ENCODE measurements at regions not wholly inside any gene's neighbourhood (a gene's known extent, or its start where the extent isn't known, plus 50 kb on each side); places are given as distances from the start of the nearest gene placed in this dataset.

- TF ChIP-seq USF1 (IDR thresholded peaks at IDR 0.05), result no peak
- no peak for TF ChIP-seq EP300 (IDR thresholded peaks at IDR 0.05; ENCODE audit: borderline replicate concordance)
- no peak for TF ChIP-seq RAD21 (IDR thresholded peaks at IDR 0.05; ENCODE audit: low read depth)
- no peak for TF ChIP-seq TEAD4 (IDR thresholded peaks at IDR 0.05)
- TF ChIP-seq YY1 (IDR thresholded peaks at IDR 0.05; ENCODE audit: low read depth), result no peak
- TF ChIP-seq CEBPB (IDR thresholded peaks at IDR 0.05), result no peak
- TF ChIP-seq MAX (IDR thresholded peaks at IDR 0.05), result no peak
- no peak for TF ChIP-seq EGR1 (IDR thresholded peaks at IDR 0.05)
- TF ChIP-seq CREB1 (IDR thresholded peaks at IDR 0.05; ENCODE audit: low read depth), result no peak
- TF ChIP-seq NFIC (IDR thresholded peaks at IDR 0.05), result no peak
- no peak for TF ChIP-seq REST (IDR thresholded peaks at IDR 0.05; ENCODE audit: low read depth)
- no peak for TF ChIP-seq TCF12 (IDR thresholded peaks at IDR 0.05; ENCODE audit: low read depth)
- no peak for TF ChIP-seq FOXM1 (IDR thresholded peaks at IDR 0.05; ENCODE audit: borderline replicate concordance, low read depth)
Observed at GRCh38 chr5:14028188-14028587, 83.7 kb upstream of the DNAH5 start.

GRCh38 chr5:14025569-14026286, 81.2 kb upstream of the DNAH5 start:
- no peak for TF ChIP-seq TEAD4 (IDR thresholded peaks at IDR 0.05)
- TF ChIP-seq TAF1 (IDR thresholded peaks at IDR 0.05; ENCODE audit: low read depth), result no peak
- no peak for TF ChIP-seq CEBPB (IDR thresholded peaks at IDR 0.05)
- TF ChIP-seq YY1 (IDR thresholded peaks at IDR 0.05; ENCODE audit: low read depth), result no peak
- no peak for TF ChIP-seq RAD21 (IDR thresholded peaks at IDR 0.05; ENCODE audit: low read depth)
- TF ChIP-seq ZBTB7A (IDR thresholded peaks at IDR 0.05; ENCODE audit: low read depth), result no peak
- no peak for TF ChIP-seq EGR1 (IDR thresholded peaks at IDR 0.05)
- TF ChIP-seq CREB1 (IDR thresholded peaks at IDR 0.05; ENCODE audit: low read depth), result no peak
- TF ChIP-seq USF1 (IDR thresholded peaks at IDR 0.05), result no peak
- no peak for TF ChIP-seq EP300 (IDR thresholded peaks at IDR 0.05; ENCODE audit: borderline replicate concordance)
- no peak for TF ChIP-seq MAX (IDR thresholded peaks at IDR 0.05)
- TF ChIP-seq FOXM1 (IDR thresholded peaks at IDR 0.05; ENCODE audit: borderline replicate concordance, low read depth), result no peak
- no peak for TF ChIP-seq REST (IDR thresholded peaks at IDR 0.05; ENCODE audit: low read depth)
- TF ChIP-seq NFIC (IDR thresholded peaks at IDR 0.05), result no peak
- TF ChIP-seq TCF12 (IDR thresholded peaks at IDR 0.05; ENCODE audit: low read depth), result no peak

GRCh38 chr5:14022971-14023370, 78.5 kb upstream of the DNAH5 start:
- TF ChIP-seq MAX (IDR thresholded peaks at IDR 0.05) (no peak), NFIC (IDR thresholded peaks at IDR 0.05) (no peak), RAD21 (IDR thresholded peaks at IDR 0.05; ENCODE audit: low read depth) (no peak), EP300 (IDR thresholded peaks at IDR 0.05; ENCODE audit: borderline replicate concordance) (no peak), CEBPB (IDR thresholded peaks at IDR 0.05) (no peak), TEAD4 (IDR thresholded peaks at IDR 0.05) (no peak), FOXM1 (IDR thresholded peaks at IDR 0.05; ENCODE audit: borderline replicate concordance, low read depth) (no peak), EGR1 (IDR thresholded peaks at IDR 0.05) (no peak), TAF1 (IDR thresholded peaks at IDR 0.05; ENCODE audit: low read depth) (no peak), TCF12 (IDR thresholded peaks at IDR 0.05; ENCODE audit: low read depth) (no peak), USF1 (IDR thresholded peaks at IDR 0.05) (no peak), REST (IDR thresholded peaks at IDR 0.05; ENCODE audit: low read depth) (no peak), ZBTB7A (IDR thresholded peaks at IDR 0.05; ENCODE audit: low read depth) (no peak), YY1 (IDR thresholded peaks at IDR 0.05; ENCODE audit: low read depth) (no peak), CREB1 (IDR thresholded peaks at IDR 0.05; ENCODE audit: low read depth) (no peak)

Measured in Ishikawa (cell line).